ENCODE measurements at regions not wholly inside any gene's neighbourhood (a gene's known extent, or its start where the extent isn't known, plus 50 kb on each side); places are given as distances from the start of the nearest gene placed in this dataset.
"Not testable (repeated sequence)": the region's sequence is repeated elsewhere in the genome, so short reads cannot be mapped to it uniquely, and the experiment has no call there.

GRCh38 chr5:118069452-118069851 is 918.9 kb downstream of the DTWD2 start:
- no peak for DNase-seq
- TF ChIP-seq GATA1 (IDR thresholded peaks at IDR 0.05; ENCODE audit: low read depth, low read length), result no peak

- TF ChIP-seq GATA1 (IDR thresholded peaks at IDR 0.05; ENCODE audit: low read depth, low read length) (no peak), POLR2A (IDR thresholded peaks at IDR 0.05; ENCODE audit: low read length) (no peak)
- DNase-seq, result no peak
Measured at GRCh38 chr5:118068886-118069285, 919.5 kb downstream of the DTWD2 start.

GRCh38 chr5:118063836-118064235 is 924.5 kb downstream of the DTWD2 start:
- not testable (repeated sequence) for DNase-seq

- TF ChIP-seq POLR2A (IDR thresholded peaks at IDR 0.05; ENCODE audit: low read length), result no peak
- peak in 1 of 2 experiments; percentile 2 for DNase-seq
Measured at GRCh38 chr5:118060833-118061232, 927.5 kb downstream of the DTWD2 start.

GRCh38 chr5:118052503-118052902 is 935.8 kb downstream of the DTWD2 start:
- TF ChIP-seq GATA1 (IDR thresholded peaks at IDR 0.05; ENCODE audit: low read depth, low read length), result no peak
- no peak for TF ChIP-seq POLR2A (IDR thresholded peaks at IDR 0.05; ENCODE audit: low read length)
- no peak for DNase-seq

GRCh38 chr5:118044169-118044568 is 944.2 kb downstream of the DTWD2 start:
- TF ChIP-seq POLR2A (IDR thresholded peaks at IDR 0.05; ENCODE audit: low read length), result no peak
- DNase-seq, result no peak

GRCh38 chr5:118043531-118043930 is 944.8 kb downstream of the DTWD2 start:
- no peak for DNase-seq
- TF ChIP-seq GATA1 (IDR thresholded peaks at IDR 0.05; ENCODE audit: low read depth, low read length), result no peak
- TF ChIP-seq POLR2A (IDR thresholded peaks at IDR 0.05; ENCODE audit: low read length), result no peak

GRCh38 chr5:118042076-118042475 is 946.3 kb downstream of the DTWD2 start:
- DNase-seq, result no peak
- TF ChIP-seq POLR2A (IDR thresholded peaks at IDR 0.05; ENCODE audit: low read length), result no peak
- no peak for TF ChIP-seq GATA1 (IDR thresholded peaks at IDR 0.05; ENCODE audit: low read depth, low read length)

GRCh38 chr5:118040496-118040895 is 947.9 kb downstream of the DTWD2 start:
- no peak for TF ChIP-seq POLR2A (IDR thresholded peaks at IDR 0.05; ENCODE audit: low read length)
- no peak for TF ChIP-seq GATA1 (IDR thresholded peaks at IDR 0.05; ENCODE audit: low read depth, low read length)
- no peak for DNase-seq

- TF ChIP-seq POLR2A (IDR thresholded peaks at IDR 0.05; ENCODE audit: low read length), result no peak
- TF ChIP-seq GATA1 (IDR thresholded peaks at IDR 0.05; ENCODE audit: low read depth, low read length), result no peak
- no peak for DNase-seq
Measured at GRCh38 chr5:118033686-118034338, 954.5 kb downstream of the DTWD2 start.

GRCh38 chr5:118029807-118030206 is 958.5 kb downstream of the DTWD2 start:
- DNase-seq, result no peak
- no peak for TF ChIP-seq GATA1 (IDR thresholded peaks at IDR 0.05; ENCODE audit: low read depth, low read length)
- no peak for TF ChIP-seq POLR2A (IDR thresholded peaks at IDR 0.05; ENCODE audit: low read length)

GRCh38 chr5:118022062-118022461 is 966.3 kb downstream of the DTWD2 start:
- TF ChIP-seq GATA1 (IDR thresholded peaks at IDR 0.05; ENCODE audit: low read depth, low read length), result no peak
- DNase-seq, result no peak

- DNase-seq, result no peak
Measured at GRCh38 chr5:118017536-118017935, 970.8 kb downstream of the DTWD2 start.

GRCh38 chr5:118016396-118016795 is 972.0 kb downstream of the DTWD2 start:
- no peak for TF ChIP-seq GATA1 (IDR thresholded peaks at IDR 0.05; ENCODE audit: low read depth, low read length)
- TF ChIP-seq POLR2A (IDR thresholded peaks at IDR 0.05; ENCODE audit: low read length), result no peak
- DNase-seq, result no peak

More at GRCh38 chr5:118017536-118017935, 970.8 kb downstream of the DTWD2 start:
- no peak for TF ChIP-seq GATA1 (IDR thresholded peaks at IDR 0.05; ENCODE audit: low read depth, low read length)
- no peak for TF ChIP-seq POLR2A (IDR thresholded peaks at IDR 0.05; ENCODE audit: low read length)

GRCh38 chr5:118015511-118015910 is 972.8 kb downstream of the DTWD2 start:
- DNase-seq, result no peak
- TF ChIP-seq POLR2A (IDR thresholded peaks at IDR 0.05; ENCODE audit: low read length) (no peak), GATA1 (IDR thresholded peaks at IDR 0.05; ENCODE audit: low read depth, low read length) (no peak)

- no peak for DNase-seq
- no peak for TF ChIP-seq POLR2A (IDR thresholded peaks at IDR 0.05; ENCODE audit: low read length)
Measured at GRCh38 chr5:118009741-118010297, 978.5 kb downstream of the DTWD2 start.
